GM12891 (cell line): ENCODE measurements at regions not wholly inside any gene's neighbourhood (a gene's known extent, or its start where the extent isn't known, plus 50 kb on each side); places are given as distances from the start of the nearest gene placed in this dataset.

Experiments used
- POLR2A ChIP-seq: IDR thresholded peaks from 2 replicates; pipeline ENCODE4 v1.6.1; 2011; ENCODE audit warnings: low read depth, low read length, control low read depth
- POLR2AphosphoS5 ChIP-seq: IDR thresholded peaks from 2 replicates; pipeline ENCODE4 v1.6.1; 2011; ENCODE audit warnings: low read depth, low read length, control low read depth
- TAF1 ChIP-seq: IDR thresholded peaks from 2 replicates; pipeline ENCODE4 v1.6.1; 2011; ENCODE audit warnings: low read depth, low read length, control low read depth

DNA sequence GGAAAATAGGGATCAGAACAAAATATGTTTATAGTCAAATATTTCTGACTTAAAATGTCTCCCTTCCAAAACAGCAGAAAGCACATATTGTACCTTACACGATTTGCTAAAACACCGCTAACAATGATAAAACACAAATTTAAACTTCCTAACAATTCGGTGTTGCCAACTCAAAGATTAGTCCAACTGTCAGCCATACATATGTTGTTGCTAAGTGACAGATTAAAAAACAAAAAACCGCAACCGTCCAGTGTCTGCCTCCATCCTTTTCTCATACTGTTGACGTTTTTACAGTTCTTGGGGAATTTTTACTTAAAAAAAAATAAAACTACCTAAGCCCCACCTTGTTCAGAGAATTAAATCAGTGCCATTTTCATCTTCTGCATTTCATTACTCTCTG is 118.0 kb downstream of the RAB11FIP2 start:
- TF ChIP-seq POLR2A (no peak), TAF1 (no peak), POLR2AphosphoS5 (no peak)
